G401 (cell line): ENCODE measurements at regions not wholly inside any gene's neighbourhood (a gene's known extent, or its start where the extent isn't known, plus 50 kb on each side); places are given as distances from the start of the nearest gene placed in this dataset.
"Not testable (repeated sequence)": the region's sequence is repeated elsewhere in the genome, so short reads cannot be mapped to it uniquely, and the experiment has no call there.

Experiments
- DNase-seq: peaks from one replicate; pipeline ENCODE4 v3.0.0-alpha.2; 2015; ENCODE audit warnings: low spot score
- in situ Hi-C: cut with HindIII; loops from 2 replicates; pipeline ENCODE4 v1.10.0; 2016; ENCODE audit warnings: low sequenced_read_pairs, mixed read lengths

DNA sequence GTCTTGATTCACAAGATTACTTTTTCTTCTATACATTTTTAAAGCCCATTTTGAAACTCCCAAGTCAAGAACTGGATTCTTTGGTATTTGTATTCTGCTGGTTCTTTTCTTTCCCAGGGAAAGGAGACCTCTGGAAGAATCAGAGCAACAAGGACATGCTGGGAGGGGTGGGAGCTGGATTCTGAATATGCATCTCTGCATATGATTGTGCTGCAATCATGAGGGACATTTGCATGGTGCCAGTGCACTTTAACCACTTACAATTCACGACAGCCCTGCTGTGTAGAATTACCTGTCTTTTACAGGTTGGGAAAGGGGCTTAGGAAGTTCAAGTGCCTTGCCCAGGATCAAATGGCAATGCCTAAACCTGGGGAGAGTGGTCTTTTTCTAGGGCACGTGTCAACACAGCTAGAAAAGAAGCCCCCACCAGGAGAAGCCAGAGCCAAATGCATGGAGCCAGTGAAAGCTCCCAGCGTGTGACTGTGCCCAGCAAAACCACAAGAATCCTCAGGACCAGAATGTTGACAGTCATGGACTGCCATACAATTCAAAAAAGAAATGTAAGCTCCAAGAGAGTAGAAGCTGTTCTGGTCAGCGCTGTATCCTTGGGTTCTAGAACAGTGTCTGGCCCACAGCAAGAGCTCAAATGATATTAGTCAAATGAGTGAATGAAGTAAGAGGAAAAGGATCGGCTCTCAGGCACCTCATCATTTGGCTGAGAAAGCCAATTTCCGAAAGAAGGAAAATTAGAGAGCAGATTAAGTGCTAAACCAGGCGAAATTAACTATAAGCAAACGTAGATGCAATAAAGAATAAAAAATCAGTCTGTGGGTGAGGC is 84.5 kb upstream of the MEF2A start:
- in situ Hi-C loops, result no loop called here
- DNase-seq, result no peak

DNA sequence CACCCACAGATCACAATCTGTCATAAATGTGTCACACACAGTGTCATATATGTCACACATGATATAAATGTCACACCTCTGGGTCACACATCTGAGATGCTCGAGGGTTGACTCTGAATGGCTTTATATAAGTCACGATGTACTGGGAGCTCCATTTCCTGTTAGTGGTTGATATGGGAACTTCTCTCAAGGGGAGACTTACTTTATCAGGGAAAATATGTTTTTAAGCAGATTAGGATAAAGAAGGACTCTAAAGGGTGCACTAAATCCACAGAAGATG is 83.9 kb upstream of the MEF2A start:
- in situ Hi-C loops, result no loop called here
- no peak for DNase-seq

DNA sequence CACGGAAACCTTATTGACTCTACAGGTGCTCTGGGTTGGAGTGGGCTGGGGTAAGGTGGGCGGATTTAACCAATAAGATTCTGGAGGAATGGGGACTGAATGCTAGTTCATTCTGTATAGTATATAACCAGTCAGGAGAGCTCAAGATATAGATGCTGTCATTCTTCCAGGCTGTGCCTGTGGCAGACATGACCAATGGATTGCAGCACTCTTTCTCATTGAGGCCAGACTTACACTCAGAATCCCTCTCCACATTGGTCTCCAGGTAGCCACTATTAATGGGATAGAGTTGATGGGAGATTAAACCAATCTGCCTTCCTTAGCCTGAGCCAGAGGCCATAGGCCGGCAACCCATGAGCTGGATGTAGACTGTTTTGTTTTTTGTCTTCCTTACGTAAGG is 82.8 kb upstream of the MEF2A start:
- in situ Hi-C loops, result no loop called here
- no peak for DNase-seq

- no peak for DNase-seq
- in situ Hi-C loops, result no loop called here
These were observed 80.4 kb upstream of the MEF2A start for GRCh38 chr15:99485153-99485961.

GRCh38 chr15:99485992-99486370 is 79.8 kb upstream of the MEF2A start:
- peak; percentile 18 for DNase-seq
- in situ Hi-C loops, result no loop called here

DNA sequence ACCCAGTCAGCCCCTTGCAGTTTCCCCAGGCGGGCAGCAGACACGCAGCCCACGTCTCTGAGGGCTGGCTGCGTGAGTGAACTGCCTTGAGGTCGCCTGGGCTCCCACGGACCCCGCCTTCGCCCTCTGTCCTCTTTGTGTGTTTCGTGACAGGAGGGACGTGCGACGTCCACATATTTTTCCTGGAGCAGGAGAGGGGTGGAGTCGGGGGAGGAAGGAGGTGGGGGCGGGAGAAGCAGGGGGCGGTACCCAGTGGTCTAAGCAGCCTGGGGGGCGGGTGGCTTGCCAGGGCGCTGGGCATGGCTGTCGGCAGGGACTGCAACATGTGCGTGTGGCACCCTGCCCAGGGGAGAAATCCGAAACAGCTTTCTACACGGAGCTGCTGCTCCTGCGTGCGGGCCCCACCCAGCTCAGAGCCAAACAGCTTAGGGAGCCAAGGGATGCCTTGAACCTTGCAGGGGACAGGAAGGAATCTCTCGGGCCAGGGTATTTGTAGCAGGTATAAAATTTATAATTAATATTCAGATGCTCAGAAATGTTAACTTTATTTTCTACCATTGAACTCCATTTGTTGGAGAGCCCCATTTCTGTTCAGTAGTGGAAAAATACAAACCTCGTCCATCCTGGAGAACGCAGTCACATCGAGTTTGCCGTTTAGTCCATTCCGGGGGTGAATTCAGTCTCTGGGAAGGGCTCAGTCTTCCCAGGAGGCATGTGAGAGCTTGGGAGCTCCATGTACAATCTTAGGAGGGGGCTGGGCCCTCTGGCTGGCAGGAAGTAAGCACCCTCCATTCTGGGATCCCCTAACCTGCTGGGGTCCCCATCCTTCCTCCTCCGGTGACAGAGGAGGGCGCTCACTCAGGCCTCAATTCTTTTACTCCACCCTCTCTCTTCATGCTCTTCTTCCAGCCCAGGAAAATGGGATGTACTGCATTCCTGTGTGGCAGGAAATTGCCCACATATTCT is 79.1 kb upstream of the MEF2A start:
- in situ Hi-C loops, result no loop called here
- DNase-seq, result peak; percentile 79

GRCh38 chr15:99487337-99487730 is 78.5 kb upstream of the MEF2A start:
- DNase-seq, result no peak
- in situ Hi-C loops, result no loop called here

GRCh38 chr15:99492275-99492674 is 73.5 kb upstream of the MEF2A start:
- in situ Hi-C loops, result no loop called here
- no peak for DNase-seq

- DNase-seq, result no peak
- in situ Hi-C loops, result no loop called here
These were observed 73.1 kb upstream of the MEF2A start for GRCh38 chr15:99492716-99493115.

DNA sequence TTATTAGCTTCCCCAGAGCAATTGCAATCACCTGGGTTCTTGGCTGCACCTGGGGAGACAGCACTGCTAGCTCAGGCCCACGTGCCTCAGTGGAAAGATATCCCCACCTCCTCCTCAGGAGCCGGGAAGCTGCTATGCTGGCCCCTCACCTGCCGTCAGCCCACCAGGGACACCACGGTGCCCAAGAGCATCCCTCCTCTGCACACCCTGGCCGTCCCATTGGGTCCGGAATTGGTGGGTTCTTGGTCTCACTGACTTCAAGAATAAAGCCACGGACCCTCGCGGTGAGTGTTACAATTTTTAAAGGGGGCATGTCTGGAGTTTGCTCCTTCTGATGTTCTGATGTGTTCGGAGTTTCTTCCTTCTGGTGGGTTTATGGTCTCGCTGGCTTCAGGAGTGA is 72.3 kb upstream of the MEF2A start:
- no peak for DNase-seq
- in situ Hi-C loops, result no loop called here

- in situ Hi-C loops, DNase-seq: not testable (repeated sequence)
These were observed 71.1 kb upstream of the MEF2A start for GRCh38 chr15:99494536-99495233.

GRCh38 chr15:99495430-99496301 is 70.1 kb upstream of the MEF2A start:
- in situ Hi-C loops, result no loop called here
- DNase-seq, result no peak

DNA sequence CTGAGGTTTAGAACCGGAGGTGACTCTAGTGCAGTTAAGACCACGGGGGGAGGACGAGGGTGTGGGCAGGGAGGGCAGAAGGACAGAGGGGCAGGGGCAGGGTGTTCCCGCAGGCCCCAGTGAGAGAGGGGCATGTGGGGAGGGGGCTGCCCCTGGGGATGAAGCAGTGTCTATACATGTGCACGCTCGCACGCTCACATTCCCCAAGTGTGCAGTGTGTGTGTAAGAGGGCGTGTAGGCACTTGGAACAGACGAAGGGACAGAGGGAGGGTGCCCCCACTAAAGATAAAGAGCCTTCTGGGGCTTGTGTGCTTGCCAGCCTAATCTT is 69.5 kb upstream of the MEF2A start:
- in situ Hi-C loops, result no loop called here
- DNase-seq, result no peak

GRCh38 chr15:99502182-99502581 is 63.6 kb upstream of the MEF2A start:
- in situ Hi-C loops, result no loop called here
- no peak for DNase-seq

- no peak for DNase-seq
- in situ Hi-C loops, result no loop called here
These were observed 63.1 kb upstream of the MEF2A start for GRCh38 chr15:99502661-99503060.

- in situ Hi-C loops, result no loop called here
- peak; percentile 56 for DNase-seq
These were observed 62.4 kb upstream of the MEF2A start for GRCh38 chr15:99503411-99503810.

- DNase-seq, result no peak
- in situ Hi-C loops, result no loop called here
These were observed 61.5 kb upstream of the MEF2A start for GRCh38 chr15:99504071-99504822.
